ENCODE measurements at regions not wholly inside any gene's neighbourhood (a gene's known extent, or its start where the extent isn't known, plus 50 kb on each side); places are given as distances from the start of the nearest gene placed in this dataset.
"Not testable (repeated sequence)": the region's sequence is repeated elsewhere in the genome, so short reads cannot be mapped to it uniquely, and the experiment has no call there.

GRCh38 chr18:10256276-10256675, 198.2 kb upstream of the APCDD1 start:
- DNase-seq: not testable (repeated sequence)

- DNase-seq: peak; percentile 16
Measured at GRCh38 chr18:10258836-10259474, 195.5 kb upstream of the APCDD1 start.

- DNase-seq: no peak
Measured at GRCh38 chr18:10259901-10260300, 194.5 kb upstream of the APCDD1 start.

GRCh38 chr18:10261344-10262276, 192.8 kb upstream of the APCDD1 start:
- DNase-seq: no peak

GRCh38 chr18:10262566-10262965, 191.9 kb upstream of the APCDD1 start:
- no peak for DNase-seq

- DNase-seq: no peak
Measured at GRCh38 chr18:10264260-10264659, 190.2 kb upstream of the APCDD1 start.

GRCh38 chr18:10265560-10266333, 188.7 kb upstream of the APCDD1 start:
- DNase-seq: no peak

GRCh38 chr18:10266334-10266590, 188.2 kb upstream of the APCDD1 start:
- no peak for DNase-seq

- no peak for DNase-seq
Measured at GRCh38 chr18:10269261-10269660, 185.2 kb upstream of the APCDD1 start.

GRCh38 chr18:10270151-10270571, 184.3 kb upstream of the APCDD1 start:
- DNase-seq: no peak

GRCh38 chr18:10271481-10271880, 183.0 kb upstream of the APCDD1 start:
- no peak for DNase-seq

- no peak for DNase-seq
Measured at GRCh38 chr18:10274301-10274700, 180.1 kb upstream of the APCDD1 start.

- no peak for DNase-seq
Measured at GRCh38 chr18:10275486-10275885, 178.9 kb upstream of the APCDD1 start.

- DNase-seq: no peak
Measured at GRCh38 chr18:10278265-10278664, 176.2 kb upstream of the APCDD1 start.

- no peak for DNase-seq
Measured at GRCh38 chr18:10279471-10279870, 175.0 kb upstream of the APCDD1 start.

- no peak for DNase-seq
Measured at GRCh38 chr18:10279905-10280644, 174.4 kb upstream of the APCDD1 start.

- no peak for DNase-seq
Measured at GRCh38 chr18:10284540-10285282, 169.7 kb upstream of the APCDD1 start.

- DNase-seq: no peak
Measured at GRCh38 chr18:10285283-10285640, 169.2 kb upstream of the APCDD1 start.

GRCh38 chr18:10286580-10287150, 167.8 kb upstream of the APCDD1 start:
- DNase-seq: no peak

- DNase-seq: no peak
Measured at GRCh38 chr18:10289251-10289650, 165.2 kb upstream of the APCDD1 start.

GRCh38 chr18:10289951-10290637, 164.3 kb upstream of the APCDD1 start:
- no peak for DNase-seq
